Brain microvascular endothelial cell (primary cell): ENCODE measurements at regions not wholly inside any gene's neighbourhood (a gene's known extent, or its start where the extent isn't known, plus 50 kb on each side); places are given as distances from the start of the nearest gene placed in this dataset.

Source experiments
- DNase-seq: peaks from one replicate; pipeline ENCODE4 v3.0.0-alpha.2; 2020
- H3K27ac ChIP-seq: fragments of 250-450 bp; sonication (Bioruptor Pico); 2 replicates; pipeline ENCODE4 v1.5.1; 2020; ENCODE audit warnings: mild to moderate bottlenecking, moderate library complexity
- H3K27me3 ChIP-seq: fragments of 250-450 bp; sonication (Bioruptor Pico); replicated peaks from 2 replicates; pipeline ENCODE4 v1.5.1; 2020; ENCODE audit warnings: mild to moderate bottlenecking
- H3K36me3 ChIP-seq: fragments of 250-450 bp; sonication (Bioruptor Pico); replicated peaks from 2 replicates; pipeline ENCODE4 v1.5.1; 2020; ENCODE audit warnings: mild to moderate bottlenecking
- H3K4me3 ChIP-seq: 2 replicates; pipeline ENCODE4 v1.5.1; 2011; ENCODE audit warnings: low read depth, mild to moderate bottlenecking, control low read depth, low read length, moderate library complexity
- in situ Hi-C: cut with HindIII; loops from 2 replicates; pipeline ENCODE4 v1.10.0; 2017; ENCODE audit warnings: low sequenced_read_pairs, low pct_ligation_motif_present
- TF ChIP-seq, protein P1 (sequence below): IDR thresholded peaks from 2 replicates; pipeline ENCODE4 v1.5.1; 2011; ENCODE audit warnings: low read depth, mild to moderate bottlenecking, moderate library complexity, low read length, control low read depth, inconsistent platforms; ENCODE audit errors: missing control alignments

DNA sequence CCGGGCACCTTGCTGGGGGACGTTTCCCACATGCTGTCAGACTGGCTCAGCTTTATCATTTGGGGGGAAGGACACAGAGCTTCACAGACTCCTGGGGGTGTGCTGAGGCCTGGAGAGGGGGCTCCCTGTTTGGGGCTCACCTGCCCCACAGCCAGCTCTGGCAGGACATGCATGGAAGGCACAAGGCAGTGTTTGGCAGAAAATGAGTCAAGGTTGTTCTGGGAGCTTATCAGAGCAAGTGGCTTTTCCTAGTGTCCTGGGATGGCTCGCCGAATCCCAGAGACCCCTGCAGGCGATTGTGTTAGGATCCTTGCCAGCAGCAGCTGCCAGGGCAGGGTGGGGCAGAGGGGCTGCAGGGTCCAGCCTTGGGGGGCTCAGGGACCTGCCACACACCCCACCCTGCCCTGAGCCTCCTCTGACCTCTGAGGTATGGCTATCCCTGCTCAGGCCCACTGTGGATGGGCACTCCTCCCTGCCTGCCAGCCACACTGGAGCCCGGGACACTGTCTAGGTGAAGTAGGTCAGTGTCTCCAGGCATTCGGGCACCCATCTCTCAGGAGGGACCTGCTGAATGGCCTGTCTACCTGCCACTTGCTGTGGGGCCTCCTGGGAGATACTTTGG lies 1323.0 kb downstream of the BRD1 start:
- in situ Hi-C loops, result no loop called here
- no peaks in the 10 kb centered on the region for H3K27me3 ChIP-seq
- TF ChIP-seq, protein P1, sequence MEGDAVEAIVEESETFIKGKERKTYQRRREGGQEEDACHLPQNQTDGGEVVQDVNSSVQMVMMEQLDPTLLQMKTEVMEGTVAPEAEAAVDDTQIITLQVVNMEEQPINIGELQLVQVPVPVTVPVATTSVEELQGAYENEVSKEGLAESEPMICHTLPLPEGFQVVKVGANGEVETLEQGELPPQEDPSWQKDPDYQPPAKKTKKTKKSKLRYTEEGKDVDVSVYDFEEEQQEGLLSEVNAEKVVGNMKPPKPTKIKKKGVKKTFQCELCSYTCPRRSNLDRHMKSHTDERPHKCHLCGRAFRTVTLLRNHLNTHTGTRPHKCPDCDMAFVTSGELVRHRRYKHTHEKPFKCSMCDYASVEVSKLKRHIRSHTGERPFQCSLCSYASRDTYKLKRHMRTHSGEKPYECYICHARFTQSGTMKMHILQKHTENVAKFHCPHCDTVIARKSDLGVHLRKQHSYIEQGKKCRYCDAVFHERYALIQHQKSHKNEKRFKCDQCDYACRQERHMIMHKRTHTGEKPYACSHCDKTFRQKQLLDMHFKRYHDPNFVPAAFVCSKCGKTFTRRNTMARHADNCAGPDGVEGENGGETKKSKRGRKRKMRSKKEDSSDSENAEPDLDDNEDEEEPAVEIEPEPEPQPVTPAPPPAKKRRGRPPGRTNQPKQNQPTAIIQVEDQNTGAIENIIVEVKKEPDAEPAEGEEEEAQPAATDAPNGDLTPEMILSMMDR, result no peak
- H3K4me3 ChIP-seq, result no peak overlapping the region
- H3K36me3 ChIP-seq, result no peaks in the 10 kb centered on the region
- H3K27ac ChIP-seq, result no peak overlapping the region
- no peak for DNase-seq

DNA sequence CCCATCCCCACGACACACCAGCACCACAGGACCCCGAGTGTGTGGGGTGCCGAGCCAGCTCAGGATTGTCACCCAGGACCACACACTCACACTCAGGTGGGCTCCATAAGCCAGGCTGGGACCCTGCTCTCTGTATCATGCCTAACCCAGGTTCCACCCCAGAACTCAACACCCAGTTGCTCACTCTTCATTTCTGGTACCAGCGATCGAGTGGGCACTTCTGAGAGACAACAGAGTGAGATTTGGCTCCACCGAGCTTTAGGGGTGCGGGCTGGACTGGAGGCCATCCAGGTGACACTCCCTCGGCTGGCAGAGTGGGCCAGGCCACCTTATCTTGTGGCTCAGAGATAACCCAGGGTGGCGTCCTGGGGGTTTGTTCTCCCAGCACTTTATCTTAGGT lies 1323.8 kb downstream of the BRD1 start:
- TF ChIP-seq, protein P1, result no peak

DNA sequence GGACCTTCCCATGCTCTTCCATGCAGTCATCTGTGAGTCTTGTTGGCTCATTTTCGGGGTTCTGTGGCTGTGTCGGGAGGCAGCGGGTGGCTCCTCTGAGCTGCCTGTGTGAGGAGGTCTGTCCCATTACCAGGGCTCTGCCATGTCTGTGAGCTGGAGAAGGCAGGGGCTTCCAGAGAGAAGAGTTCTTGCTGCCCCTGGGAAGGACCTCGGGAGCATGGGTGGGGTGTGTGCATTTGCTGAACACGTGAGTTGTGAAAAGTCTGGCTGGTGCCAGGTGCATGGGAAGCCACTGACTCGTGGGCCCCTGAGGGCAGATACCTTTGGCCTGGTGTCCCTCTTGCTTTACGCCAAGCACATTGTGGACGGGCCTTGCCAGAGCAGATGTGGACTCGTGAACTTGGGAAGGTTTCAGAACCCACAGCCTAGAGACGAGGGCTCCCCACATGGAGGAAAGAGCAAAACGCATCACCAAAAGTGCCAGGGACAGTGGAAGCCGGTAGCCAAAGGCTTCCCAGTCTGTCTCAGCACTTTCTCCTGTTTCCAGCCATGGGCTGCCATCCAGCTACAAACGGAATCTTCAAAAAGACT lies 1324.5 kb downstream of the BRD1 start:
- DNase-seq, result no peak
- no peak overlapping the region for H3K27ac ChIP-seq
- no peak overlapping the region for H3K4me3 ChIP-seq
- H3K27me3 ChIP-seq, result no peaks in the 10 kb centered on the region
- TF ChIP-seq, protein P1, result no peak
- no peaks in the 10 kb centered on the region for H3K36me3 ChIP-seq
- in situ Hi-C loops, result no loop called here

More for the DNA sequence above, 1323.8 kb downstream of the BRD1 start:
- H3K27me3 ChIP-seq, result no peaks in the 10 kb centered on the region
- no peak overlapping the region for H3K4me3 ChIP-seq
- no peaks in the 10 kb centered on the region for H3K36me3 ChIP-seq
- no peak overlapping the region for H3K27ac ChIP-seq
- DNase-seq, result no peak
- in situ Hi-C loops, result no loop called here

DNA sequence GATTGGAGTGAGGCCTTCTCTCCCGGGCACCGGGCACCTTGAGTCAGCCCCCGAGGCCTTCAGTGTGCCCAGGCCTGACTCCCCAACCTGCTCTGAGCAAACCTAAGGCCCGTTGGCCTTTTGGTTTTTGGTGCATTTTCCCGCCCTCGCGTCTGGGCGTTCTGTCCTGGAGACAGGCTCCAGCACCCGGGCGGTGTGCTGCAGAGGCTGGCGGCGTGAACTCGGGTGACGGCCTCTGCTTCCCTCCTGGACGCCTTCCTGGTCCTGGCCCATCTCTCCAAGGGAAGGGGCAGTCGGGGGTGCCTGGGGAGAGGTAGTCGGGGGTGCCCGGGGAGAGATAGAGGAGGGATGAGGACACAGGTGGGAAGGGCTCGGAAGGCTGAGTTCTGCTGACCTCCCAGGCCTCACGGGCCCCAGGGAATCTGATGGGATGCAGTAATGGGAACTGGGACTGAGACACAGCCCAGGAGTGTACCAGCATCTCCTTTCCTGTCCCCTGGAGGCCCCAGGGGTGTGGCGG lies 1326.4 kb downstream of the BRD1 start:
- in situ Hi-C loops, result no loop called here
- DNase-seq, result no peak
- H3K36me3 ChIP-seq, result no peaks in the 10 kb centered on the region
- H3K27me3 ChIP-seq, result no peaks in the 10 kb centered on the region
- H3K27ac ChIP-seq, result no peak overlapping the region
- H3K4me3 ChIP-seq, result no peak overlapping the region
- TF ChIP-seq, protein P1, result no peak

DNA sequence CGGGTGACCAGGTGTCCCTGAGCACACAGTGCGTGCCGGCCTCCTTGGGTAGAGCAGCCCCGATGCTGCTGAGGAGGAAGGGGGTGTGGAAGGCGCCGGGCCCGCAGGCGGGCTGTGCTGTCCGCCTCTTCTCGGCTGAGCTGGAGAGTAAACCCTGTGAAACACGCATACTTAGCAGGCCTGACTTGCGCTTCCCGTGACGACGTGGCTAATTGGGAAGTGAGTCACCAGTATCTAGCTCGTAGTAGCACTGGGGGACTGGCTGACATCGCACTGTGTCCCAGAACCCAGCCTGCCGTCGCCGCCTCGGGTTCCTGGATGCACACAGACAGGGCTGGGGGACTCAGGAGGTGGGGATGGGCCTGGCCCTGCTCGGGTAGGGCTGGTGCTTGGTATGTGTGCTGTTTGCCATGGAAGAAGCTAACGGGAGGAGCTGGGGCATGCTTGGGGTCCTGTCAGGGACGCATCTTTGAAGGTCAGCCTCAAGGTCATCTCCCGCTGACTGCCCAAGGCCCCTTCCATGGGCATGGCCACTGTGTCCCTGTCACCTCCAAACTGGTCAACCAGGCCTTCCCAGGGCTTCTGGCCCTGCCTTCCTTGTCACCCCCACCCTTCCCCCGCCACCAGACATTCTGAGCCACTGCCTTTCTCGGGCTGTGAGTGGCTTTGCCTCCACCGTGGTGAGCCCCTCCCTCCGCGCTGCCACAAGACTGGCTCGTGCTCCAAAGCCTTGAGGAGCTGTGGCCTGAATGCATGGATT lies 1327.0 kb downstream of the BRD1 start:
- Histone ChIP-seq H3K27me3 (no peaks in the 10 kb centered on the region), H3K27ac (no peak overlapping the region), H3K4me3 (no peak overlapping the region), H3K36me3 (no peaks in the 10 kb centered on the region)
- in situ Hi-C loops, result no loop called here
- TF ChIP-seq, protein P1, result no peak
- DNase-seq, result peak; percentile 52
